NCI-H82 treated with DMSO at 0.1 percent for 48 hours (cell line): ENCODE measurements at regions not wholly inside any gene's neighbourhood (a gene's known extent, or its start where the extent isn't known, plus 50 kb on each side); places are given as distances from the start of the nearest gene placed in this dataset.

Experiments used
- DNase-seq: peaks from one replicate; lab custom pipeline; 2025; ENCODE audit not compliant: unreplicated experiment; lab: John Stamatoyannopoulos, UW

DNA sequence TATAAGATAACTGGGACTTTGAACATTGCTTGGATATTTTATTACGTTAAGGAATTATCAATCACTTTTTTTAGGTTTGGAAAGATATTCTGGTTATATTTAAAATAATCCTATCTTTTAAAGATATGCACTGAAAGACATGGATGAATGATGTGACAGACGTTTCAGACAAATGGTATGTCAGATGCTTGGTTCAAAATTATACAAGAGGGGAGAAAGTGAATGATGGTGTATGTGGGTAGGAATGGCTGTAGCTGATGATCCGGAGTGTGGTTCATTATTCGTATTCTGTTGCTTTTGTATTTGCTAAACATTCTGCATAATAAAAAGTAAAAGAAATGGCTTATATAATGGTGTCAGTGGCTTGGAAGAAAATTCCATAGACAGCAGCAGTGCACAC, 51.0 kb upstream of the SNRPB2 start:
- no peak for DNase-seq

DNA sequence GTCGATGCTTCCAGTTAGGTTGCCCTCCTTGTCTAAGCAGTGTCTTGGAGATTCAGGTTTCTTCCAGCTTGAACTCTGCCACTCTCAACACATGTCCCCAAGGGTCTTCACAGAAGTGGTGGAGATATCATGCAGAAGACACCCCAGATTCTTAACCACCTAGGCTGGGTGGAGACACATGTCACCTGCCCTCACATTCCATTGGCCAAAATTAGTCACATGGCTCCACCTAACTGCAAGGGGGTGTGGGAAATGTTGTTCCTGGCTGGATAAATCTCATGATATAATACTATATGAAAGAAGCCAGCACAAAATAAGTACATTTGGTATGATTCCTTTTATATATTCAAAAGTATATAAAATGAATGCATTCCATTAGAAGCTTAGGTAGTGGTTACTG, 52.9 kb upstream of the SNRPB2 start:
- DNase-seq = no peak

DNA sequence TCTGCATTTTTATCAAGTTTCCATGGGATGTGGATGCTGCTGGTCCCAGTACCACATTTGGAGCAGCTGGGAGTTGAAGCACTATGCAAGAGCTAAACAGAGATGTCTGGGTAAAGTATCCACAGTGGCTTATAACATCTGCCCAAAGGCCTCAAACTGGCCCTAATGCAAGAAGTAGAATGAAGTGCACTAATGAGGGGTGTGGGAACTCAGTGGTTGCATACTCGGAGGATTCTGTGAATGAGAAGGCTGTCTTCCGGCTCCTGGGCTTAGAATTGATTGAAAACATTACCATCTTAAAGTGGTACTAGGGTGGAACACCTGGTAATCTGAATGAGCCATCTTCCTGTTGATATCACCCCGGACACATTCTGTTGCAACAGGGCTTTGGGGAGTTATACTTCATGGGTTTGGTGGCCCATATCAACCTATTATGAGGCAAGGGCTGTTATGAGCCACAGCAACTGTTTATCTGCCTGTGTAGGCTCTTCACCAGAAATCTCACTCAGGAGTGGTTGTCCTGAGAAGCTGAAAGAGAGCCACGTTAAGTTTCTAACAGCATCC, 54.7 kb upstream of the SNRPB2 start:
- no peak for DNase-seq

GRCh38 chr20:16674243-16674642, 55.6 kb upstream of the SNRPB2 start:
- no peak for DNase-seq

- DNase-seq = no peak
Measured at GRCh38 chr20:16672299-16672698, 57.5 kb upstream of the SNRPB2 start.

- peak; percentile 60 for DNase-seq
Measured at GRCh38 chr20:16671753-16672152, 58.1 kb upstream of the SNRPB2 start.

GRCh38 chr20:16666272-16666671, 63.6 kb upstream of the SNRPB2 start:
- DNase-seq = no peak

DNA sequence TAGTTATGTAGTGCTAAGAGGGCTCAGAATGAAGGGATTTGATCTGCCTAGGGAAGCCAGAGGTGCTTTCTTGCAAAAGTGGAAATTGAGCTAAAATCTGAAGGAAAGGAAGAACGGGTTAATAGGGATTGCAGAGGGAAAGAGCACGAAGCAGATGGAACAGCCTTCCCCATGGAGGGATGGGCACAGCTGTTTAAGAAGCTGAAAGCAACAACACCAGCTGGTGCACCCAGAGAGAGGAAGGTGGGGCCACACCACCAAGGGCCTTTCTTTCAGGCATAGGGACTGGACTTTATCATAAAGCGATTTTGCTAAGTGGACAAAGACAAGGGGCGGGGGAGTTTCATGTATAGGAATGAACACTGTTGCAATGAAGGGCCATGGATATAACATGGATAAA, 65.8 kb upstream of the SNRPB2 start:
- DNase-seq = peak; percentile 98

- DNase-seq = peak; percentile 51
Measured at GRCh38 chr20:16662467-16662866, 67.4 kb upstream of the SNRPB2 start.

- DNase-seq = no peak
Measured at GRCh38 chr20:16661756-16662155, 68.1 kb upstream of the SNRPB2 start.

DNA sequence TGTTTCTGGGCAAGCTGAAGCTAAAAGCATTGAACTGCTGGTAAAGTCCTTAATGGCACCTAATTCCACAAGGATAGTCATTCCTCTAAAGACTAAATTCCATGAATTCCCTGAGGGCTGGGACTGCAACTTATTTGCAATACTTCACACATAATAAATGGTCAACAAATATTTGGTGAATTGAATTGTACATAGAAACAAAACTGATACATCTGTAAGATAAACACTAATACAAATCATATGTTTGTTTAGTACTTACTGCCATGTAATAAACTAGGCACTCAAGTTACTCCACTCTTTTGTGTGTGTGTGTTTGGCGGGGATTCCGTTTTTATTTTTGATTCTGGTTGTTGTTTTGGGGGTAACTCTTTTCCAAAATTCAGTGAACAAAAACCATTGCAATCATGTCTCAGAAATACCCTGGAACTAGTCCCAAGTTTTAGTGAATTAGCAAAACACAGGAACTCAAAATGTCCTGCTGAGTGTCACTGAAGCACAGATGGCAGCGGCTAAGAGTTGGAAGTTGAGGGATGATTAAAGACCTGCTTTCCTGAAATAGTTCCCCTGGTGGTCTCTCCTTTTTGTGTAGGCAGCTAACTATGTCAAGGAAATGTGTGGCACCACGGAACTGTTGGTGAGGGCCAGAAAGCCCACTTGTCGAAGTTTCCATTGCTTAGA, 74.8 kb upstream of the SNRPB2 start:
- DNase-seq = no peak

DNA sequence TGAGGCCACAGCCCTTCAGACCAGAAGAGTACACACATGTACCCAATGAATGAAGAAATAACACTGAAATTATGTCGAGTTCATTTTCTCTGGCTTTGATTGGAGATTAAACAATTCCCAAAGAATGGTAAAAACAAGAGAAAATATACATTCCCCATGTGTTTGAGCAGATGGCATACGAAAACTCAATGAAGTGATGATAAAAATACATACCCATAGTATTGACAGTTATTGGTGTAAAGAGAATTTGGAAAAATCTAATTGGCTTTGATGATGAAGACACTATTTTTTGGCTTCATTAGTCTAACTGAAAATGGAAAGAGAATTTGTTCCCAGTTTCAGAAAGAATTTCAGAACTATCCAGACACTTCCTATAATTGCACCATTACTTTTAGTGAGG, 76.6 kb upstream of the SNRPB2 start:
- DNase-seq = no peak

- DNase-seq = no peak
Measured at GRCh38 chr20:16647875-16648597, 74.8 kb upstream of the KIF16B start.

- no peak for DNase-seq
Measured at GRCh38 chr20:16641511-16642023, 68.3 kb upstream of the KIF16B start.

DNA sequence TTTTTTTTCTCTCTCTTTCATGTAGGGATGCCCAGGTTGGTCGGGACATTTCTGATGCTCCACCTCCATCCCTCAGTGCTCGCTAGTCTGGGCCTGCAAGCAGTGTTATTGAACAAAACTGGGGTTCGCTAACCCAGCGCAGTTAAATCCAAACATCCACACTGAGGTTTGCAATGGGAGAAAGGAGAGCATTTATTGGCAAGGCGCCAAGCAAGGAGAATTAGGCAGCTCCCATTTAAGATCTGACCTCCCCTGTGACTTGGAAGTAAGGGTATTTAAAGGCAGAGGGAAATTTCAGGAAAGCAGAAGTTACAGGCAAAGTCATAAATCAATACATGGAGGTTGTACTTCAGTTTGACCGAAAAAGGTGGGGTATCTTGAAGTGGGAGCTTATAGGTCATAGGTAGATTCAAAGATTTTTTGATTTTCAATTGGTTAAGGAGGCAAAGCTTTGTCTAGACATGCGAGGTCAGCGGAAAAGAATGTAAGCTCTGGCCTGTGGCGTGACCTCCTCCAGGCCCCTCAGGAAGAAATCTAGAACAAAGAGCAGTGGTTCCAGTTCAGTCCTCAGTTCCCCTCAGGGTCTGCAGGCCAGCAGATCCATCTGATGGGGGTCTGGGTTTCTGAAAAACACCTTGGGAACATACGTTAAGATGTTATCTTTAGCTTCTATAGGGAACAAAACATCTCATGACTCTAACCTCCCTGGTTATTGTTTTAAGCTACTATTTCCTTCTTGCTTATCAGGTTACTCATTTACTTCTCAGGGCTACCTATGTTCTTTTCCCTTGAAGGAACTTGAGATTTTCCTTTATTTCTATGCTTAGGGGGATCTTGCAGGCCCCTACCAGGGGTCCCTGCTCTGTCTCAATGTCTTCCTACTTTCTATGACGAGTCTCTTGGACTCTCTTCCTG, 66.0 kb upstream of the KIF16B start:
- DNase-seq = peak; percentile 13

DNA sequence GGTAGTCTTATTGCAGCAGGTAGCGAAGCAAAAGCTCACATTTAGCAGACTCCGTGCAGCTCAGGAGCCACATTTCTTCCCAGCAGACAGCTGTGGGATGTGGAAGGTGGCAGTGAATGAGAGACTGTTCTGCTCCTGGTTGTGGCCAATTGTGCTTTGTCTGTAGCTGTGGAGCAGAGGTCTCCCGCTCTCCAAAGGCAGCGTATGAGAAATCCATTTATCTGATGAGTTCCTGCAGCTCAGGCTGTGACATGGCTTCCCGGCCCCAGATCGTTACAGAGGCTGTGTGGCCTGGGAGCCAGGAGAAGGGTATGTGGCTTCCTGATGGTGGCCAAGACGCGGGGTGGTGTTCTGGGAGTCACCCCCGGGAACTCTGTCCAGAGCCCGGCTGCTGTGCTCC, 64.5 kb upstream of the KIF16B start:
- no peak for DNase-seq

- no peak for DNase-seq
Measured at GRCh38 chr20:16626849-16627248, 53.6 kb upstream of the KIF16B start.

GRCh38 chr20:16624106-16624505, 50.9 kb upstream of the KIF16B start:
- no peak for DNase-seq
